GM21786 (cell line): ENCODE measurements at regions not wholly inside any gene's neighbourhood (a gene's known extent, or its start where the extent isn't known, plus 50 kb on each side); places are given as distances from the start of the nearest gene placed in this dataset.

Experiments
- ATAC-seq: cut with Tn5 transposase; IDR thresholded peaks from one replicate; pipeline ENCODE4 v1.9.1; 2021; ENCODE audit not compliant: unreplicated experiment

DNA sequence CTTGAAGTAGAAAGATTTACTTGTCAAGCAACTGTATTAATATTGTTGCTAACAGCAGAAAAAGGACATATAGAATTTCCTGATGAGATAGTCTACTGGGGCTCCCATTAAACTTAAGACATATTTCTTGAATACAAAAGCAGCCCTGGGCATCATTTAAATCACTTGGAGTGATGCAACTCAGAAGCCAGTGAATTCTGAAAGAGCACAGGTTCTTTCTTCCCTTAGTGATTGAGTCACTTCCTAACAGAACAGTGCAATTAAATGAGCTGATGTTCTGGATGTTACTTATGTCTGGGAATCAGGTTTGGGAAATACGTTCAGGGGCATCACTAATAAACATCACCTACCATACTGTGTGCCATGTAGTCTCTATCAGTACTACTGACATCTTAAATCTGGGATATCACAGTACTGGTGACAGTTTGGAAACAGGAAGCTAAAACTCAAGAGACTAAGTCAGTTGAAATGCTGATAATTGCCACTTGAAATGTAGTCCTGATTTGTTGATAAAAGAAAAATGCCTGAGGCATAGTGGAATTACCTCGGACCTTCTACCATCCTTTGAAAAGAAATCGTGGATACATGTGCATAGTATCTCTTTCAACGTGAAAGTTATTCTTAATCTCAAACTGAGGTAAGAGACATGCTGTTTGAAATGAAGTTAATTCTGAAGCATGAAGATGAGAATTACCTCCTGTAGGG, 249.2 kb upstream of the GPRIN3 start:
- ATAC-seq = no peak

DNA sequence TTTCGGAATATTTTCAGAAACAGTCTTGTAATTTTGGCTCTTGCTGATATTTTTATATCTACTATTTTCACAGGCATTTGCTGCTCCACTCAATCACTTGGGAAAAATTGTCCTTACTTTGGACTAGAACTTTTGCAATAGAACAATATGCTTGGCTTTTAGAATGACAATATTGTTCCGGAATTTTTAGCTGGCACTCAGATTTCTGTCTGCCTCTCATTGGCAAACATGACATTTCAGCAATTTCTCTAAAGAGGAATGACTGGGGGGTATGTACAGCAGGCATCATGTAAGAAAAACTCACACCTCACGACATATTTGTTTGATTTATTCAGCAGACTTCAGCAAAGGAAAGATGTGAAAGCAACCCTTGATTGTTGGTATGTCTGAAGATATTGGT, 243.6 kb upstream of the GPRIN3 start:
- ATAC-seq = no peak

DNA sequence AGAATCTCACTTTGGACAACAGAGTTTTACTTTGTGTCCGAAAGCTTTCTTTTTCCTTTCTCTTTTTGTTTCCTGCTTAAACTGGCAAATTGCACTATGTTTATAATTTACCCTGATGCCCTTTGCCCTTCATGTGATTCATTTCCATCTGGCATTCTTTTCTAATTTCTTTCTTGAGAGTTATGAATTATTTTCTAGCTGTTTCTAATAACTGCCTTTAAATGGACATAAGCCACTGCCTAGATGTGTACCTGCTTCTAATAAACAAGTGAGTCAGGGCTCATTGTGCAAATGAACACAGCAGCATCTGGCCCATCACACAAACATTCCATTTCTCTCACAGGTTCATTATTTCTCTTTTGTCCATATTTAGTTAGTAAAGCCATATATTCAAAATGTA, 242.3 kb upstream of the GPRIN3 start:
- ATAC-seq = no peak

DNA sequence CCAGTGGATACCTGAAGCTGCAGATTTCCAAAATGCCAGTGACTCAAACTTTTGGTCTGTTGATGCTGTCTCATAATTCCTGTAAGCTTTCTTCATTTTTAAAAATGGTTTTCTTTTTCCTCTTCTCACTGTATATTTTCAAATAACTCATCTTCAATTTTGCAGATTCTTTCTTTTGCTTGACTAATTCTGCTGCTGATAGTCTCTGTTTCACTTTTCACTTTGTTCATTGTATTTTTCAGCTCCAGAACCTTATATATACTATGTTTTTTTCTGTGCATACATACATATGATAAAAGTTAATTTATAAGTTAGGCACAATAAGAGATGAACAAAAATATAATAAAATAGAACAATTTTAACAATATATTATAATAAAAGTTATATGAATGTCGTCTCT, 237.7 kb upstream of the GPRIN3 start:
- no peak for ATAC-seq

DNA sequence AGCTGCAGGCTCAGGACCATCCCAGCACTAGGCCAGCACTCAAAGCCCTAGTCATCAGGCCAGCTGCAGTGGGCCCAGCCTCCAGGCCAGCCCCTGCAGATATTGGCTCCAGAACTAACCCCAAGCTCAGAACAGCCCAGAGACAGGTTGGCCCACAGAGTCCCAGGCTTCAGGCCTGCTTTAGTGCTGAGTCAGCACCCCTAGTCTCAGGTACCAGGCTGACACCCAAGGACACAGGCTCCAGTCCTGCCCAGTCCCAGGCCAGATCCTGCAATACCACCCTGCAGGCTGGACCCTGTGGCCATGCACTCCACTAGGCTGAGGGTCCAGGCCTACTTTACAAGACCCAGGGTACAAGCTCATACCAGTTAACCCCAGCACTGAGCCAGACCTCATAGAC, 234.4 kb upstream of the GPRIN3 start:
- no peak for ATAC-seq

DNA sequence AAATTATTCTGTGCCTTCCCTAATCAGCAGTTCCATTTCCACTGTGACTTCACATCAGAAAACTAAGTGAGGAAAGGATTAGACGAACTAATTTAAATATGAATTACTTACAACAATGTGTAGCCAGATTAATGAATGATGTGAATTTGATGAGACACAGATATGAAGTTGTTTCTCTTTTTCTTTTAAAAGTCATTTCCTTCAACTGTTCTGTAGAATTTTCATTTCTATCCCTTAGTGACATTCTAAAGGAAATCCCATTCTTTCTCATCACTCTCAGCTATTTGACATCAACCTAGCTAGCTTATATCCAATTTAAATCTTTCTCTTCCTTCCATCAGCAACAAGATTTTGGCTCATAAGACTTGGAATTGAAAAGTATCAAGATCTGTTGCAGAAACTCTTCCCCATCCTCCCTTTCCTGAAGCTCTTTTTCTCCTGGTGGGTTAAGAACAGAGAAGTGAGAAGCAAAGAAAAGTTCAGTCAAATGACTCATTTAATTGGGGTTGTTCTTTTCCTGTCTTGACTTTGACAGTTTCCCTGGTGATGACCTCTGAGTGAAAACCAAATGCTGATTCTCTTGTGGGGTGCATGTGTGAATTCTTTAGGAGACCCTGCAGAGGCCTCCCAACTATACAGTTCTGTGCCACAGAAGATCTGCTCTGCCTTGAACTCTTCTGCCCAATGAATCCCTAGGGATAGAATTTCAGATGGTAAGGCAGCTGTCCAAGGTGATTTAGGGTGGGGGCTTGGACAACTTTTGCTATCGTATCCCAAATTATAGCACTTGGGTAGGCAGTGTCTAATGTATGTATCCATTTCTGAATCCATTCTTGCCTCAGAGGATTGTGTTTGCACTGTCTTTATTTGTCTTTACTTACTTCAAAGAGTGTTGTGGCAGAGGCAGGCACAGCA, 232.5 kb upstream of the GPRIN3 start:
- ATAC-seq = no peak

DNA sequence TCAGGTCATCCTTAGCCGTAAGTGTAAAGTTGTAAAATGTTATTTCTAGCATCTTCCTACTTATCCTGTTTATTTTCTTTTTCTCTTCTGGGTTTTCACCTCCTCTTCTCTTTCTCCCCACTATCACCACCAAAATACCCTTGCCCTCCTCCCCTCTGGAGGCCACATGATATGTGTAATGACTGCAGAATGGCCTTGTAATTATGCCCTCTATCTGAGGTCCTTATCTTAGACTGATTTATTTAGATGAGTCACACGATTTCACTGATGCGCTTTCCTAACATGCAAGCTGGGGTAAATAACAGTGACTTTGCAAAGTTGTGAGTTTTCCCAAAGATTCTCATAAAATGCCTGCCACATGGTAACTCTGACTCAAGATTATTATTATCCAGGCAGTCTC, 231.8 kb upstream of the GPRIN3 start:
- no peak for ATAC-seq

DNA sequence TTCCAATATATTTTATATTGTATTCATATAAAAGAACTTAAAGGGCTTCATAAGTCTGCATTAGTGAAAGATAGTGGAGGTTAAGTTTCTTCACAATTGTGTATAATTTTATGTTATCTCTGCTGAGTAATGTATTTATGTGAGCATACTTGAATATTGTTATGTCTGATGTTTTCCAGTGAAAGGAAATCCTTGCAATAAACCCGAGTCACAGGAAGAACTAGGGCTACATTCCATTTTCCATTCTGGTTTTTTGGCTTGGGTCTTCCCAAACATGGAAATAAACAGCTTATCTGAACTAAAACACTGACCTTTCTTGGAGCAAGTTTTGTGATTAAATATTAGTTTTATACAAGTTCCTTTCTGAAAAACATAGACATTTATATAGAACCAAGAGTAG, 231.3 kb upstream of the GPRIN3 start:
- no peak for ATAC-seq

DNA sequence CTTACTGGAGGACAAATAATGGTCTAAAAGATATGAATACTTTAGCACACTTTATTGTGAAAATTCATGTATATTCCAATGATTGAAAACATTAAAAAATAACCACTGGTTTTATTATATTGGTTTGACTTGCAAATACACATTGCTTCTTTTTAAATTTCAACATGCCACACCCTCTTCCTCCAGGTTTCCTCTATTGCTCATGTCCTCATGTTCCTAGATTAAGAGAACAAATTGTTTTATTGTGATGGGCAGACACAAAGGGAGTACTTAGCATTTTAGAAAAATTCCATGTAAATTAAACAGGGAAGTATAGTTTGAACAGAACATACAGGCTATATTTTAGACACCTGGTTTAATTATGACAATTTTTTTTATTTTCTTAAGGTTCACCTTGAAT, 230.6 kb upstream of the GPRIN3 start:
- ATAC-seq = no peak

DNA sequence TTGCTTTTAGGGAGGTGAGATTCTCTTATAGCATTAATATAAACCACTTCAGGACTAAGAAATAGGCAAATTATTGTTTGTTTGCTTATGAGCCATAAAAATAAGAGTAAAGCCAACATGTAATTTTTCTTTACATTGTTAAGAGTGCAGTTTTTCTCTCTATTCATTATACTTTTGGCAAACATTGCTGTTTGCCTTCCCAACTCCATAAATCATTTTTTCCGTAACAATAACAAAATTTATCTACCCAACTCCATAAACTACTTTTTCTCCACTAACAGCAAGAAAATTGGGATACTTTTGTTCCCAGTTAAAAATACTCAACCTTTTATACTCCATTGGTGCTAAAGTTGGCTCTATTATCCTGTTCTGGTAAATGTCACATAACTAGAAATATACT, 229.7 kb upstream of the GPRIN3 start:
- no peak for ATAC-seq

DNA sequence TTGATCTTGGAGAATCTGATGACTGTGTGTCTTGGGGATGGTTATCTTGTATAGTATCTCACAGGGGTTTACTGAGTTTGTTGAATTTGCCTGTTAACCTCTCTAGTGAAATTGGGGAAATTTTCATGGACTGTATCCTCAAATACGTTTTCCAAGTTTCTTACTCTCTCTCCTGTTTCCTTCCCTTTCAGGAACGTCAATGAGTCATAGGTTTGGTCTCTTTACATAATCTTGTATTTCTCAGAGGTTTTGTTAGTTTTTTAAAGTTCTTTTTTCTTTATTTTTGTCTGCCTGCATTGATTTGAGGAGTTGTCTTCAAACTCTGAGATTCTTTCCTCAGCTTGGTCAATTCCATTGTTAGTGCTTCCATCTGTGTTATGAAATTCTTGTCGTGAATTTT, 227.7 kb upstream of the GPRIN3 start:
- ATAC-seq = no peak

DNA sequence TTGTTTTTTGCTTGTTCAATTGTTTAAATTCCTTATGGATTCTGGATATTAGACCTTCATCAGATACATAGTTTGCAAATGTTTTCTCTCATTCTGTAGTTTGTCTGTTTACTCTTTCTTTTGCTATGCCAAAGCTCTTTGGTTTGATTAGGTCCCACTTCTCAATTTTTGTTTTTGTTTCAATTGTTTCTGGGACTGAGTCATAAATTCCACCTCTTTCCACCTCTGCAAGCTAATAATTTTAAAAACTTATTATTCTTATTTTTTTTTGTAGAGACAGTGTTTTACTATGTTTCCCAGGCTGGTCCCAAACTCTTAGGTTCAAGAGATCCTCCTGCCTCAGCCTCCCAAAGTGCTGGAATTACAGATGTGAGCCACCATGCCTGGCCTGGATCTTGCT, 226.8 kb upstream of the GPRIN3 start:
- ATAC-seq = no peak

DNA sequence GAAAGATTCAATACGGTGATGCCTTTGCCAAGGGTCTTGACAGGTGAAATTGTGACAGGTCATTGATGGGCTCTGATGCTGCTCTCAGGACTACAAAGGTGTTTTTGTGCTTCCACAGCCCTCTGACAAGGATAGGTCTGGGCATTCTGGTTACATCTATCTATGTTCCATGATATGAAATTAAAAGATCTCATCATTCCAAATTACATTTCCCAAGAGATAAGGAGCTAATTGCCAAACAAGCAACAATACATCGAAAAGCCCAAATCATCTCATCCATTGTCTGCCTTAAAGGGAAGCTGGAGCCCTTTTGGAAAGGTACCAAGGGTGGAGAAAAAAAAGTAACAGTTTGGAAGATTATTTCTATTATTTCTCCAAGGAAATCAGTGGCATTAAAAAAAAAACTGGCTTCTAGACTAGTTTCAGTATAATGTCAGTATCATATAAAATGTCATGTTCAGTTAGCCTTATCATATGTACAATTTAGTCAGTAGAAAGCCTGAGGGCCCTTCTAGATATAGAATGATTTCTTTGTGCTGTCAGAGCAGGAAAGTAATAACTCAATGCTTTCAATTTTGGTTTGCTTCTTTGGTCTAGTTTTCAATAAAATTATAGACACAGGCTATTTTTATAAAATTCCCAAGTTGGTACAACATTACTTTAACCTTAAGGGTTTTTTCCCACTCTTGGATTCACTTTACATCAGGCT, 224.5 kb upstream of the GPRIN3 start:
- no peak for ATAC-seq

DNA sequence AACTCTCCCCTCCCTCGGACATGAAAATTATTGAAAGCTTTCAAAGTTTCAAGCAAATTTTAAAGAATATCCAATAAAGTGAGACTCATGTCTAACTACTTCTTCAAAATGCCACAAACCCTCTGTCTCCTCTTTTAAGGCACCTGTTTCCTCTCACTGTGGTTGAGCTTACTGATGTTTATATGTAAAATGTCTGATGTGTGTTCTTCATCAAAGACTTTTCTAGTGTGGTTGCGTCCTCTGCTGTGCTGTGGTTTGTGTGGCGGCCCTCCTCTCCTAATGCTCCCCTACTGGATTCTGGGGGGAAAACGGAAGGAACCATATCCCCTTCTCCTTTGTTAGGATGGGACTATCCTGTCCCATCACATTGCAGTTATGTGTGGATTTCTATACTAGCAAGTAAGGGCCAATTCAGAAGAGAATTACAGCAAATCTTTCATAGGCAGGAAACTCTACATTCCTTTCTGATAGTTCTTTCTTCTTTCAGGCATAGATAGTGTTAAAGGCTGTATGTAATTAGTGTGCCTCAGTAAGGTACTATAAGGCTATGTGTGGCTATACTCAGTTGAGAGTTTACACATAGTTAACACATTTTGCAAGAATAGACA, 221.0 kb upstream of the GPRIN3 start:
- ATAC-seq = no peak

DNA sequence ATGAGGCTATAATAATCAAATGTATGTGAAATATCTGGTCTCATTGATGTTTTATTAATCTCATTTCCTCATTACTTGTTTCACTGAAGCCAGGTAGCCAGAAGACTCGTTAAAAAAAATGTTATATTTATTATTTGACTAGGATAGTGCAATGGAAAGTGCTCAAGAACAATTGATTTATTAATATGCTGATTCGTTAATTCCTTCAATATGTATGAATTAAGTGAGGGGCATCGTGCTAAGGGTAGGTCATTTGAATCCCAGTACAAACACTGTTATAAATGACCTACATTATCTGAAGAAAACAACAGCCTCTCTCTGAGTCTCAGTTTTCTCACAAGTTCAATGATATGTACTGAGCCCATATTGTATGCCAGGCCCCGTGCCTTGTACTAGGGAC, 214.2 kb upstream of the GPRIN3 start:
- ATAC-seq = no peak

DNA sequence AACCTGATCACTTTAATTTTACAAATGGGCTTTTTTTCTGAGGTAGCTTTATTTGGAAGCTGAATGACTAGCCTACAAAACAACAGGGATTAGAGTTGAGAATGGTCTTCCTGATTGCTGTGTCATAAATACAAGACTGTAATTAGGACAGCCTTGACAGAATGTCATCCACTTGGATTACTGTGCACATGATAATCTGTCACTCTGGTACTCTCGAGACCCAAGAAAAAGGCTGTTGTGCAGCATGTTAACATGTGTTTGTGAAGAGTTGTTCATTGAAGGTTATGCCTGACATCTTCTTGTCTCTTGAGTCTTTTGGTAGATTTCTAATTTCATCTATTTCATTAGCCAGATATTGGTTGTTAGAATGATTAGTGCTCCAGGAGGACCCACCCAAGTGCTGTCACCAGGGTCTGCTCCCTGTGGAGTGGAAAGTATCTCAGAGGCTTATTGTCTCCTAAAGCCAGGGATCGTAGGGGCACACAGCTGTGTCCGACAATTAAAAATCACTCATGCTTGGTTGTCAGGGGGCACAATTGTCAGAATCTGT, 212.2 kb upstream of the GPRIN3 start:
- no peak for ATAC-seq

DNA sequence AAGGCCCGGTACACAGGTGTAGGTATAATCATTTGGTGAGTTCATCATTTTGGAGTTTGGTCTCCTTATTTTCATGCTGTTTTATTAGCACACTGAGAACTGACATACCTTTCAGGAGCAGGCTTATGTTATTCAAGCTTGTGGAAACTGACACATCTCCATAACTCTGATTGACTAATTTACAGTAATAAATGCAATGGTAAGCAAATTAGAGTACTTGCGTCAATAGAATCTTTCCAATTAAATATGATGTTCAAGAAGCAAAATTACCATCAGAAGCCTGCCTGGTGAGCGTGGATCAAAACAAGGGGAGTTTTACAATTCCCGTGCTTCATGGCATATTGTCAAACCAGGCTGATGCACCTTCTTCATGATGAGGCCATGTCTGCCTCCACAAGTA, 210.7 kb upstream of the GPRIN3 start:
- no peak for ATAC-seq

DNA sequence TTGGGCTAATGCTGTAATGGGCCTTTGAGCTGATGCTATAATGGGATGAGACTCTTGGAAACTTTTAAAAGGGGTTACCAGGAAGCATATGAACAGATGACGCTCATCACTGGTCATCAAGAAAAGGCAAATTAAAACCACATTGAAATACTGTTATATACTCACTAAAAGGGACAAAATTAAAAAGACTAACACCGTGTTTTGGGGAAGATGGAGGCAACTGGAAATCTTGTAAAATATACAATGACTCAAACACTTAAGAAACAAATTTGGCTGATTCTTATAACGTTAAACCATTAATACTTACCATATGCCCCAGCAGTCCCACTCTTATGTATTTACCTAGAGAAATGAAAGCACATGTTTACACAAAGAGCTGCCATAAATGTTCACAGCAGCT, 207.2 kb upstream of the GPRIN3 start:
- ATAC-seq = no peak

DNA sequence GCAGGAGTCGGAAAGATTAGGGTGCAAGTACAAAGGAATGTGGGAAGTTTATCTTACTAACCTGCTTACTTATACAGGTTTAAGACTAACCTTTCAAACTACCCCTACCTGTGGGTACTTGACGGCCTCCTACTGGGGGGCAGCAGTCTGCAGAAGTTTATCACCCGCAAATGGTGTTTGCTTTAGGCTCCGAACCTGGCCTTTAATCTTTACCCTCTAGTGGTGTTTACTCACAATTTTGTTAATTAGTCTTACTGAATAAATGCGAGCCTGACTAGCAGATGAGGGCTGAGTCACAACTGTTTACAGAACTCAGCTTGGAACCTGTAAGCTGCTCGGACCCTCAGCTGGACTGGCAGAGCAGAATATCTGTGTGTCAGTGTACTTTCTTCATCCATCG, 204.2 kb upstream of the GPRIN3 start:
- no peak for ATAC-seq

DNA sequence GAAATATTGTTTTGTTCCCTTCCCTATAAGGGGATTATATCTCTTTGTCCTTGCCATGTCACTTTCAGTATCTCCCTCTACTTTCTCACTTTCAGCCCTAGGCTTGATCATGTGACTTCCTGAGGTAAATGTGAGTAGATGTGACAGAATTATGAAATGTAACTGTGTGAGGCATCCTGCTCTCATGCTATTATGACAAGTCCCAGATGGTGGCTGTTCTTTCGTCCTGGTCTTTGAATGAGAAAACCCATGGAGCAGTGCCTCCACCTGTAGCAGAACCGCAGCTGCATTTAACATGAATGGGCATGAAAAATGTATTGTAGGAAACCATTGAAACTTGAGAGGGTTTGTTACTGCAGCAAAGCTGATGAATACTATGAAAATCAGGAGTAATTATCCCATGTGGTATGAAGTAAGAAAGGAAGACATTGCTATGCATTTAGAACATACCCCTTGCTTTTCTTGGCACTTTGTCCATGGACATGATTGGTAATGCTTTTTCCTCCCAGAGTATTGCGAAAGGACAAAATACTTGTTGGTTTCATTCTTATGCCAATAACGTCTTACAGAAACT, 202.2 kb upstream of the GPRIN3 start:
- peak; percentile 98 for ATAC-seq
